Cardiac septum (tissue), 1 donor: ENCODE measurements at regions not wholly inside any gene's neighbourhood (a gene's known extent, or its start where the extent isn't known, plus 50 kb on each side); places are given as distances from the start of the nearest gene placed in this dataset.

Experiments used
- DNase-seq: peaks from one replicate; pipeline ENCODE4 v3.0.0-alpha.2; 2020; ENCODE audit warnings: low spot score
- intact Hi-C: fragments of 100-400 bp; cut with DNase I; formaldehyde crosslinking; loops from one replicate; pipeline ENCODE4 v1.14.0; 2022
- donor health status: DM: no; HTN: no; CAD: no.

- intact Hi-C loops, result no loop called here
Observed at GRCh38 chr12:45582986-45583659, 146.4 kb upstream of the ARID2 start.

GRCh38 chr12:45584336-45584735 is 145.2 kb upstream of the ARID2 start:
- intact Hi-C loops, result no loop called here
- DNase-seq, result no peak

More at GRCh38 chr12:45582986-45583659, 146.4 kb upstream of the ARID2 start:
- no peak for DNase-seq

- no peak for DNase-seq
- intact Hi-C loops, result no loop called here
Observed at GRCh38 chr12:45585522-45586230, 143.8 kb upstream of the ARID2 start.

- intact Hi-C loops, result no loop called here
- DNase-seq, result no peak
Observed at GRCh38 chr12:45586486-45586885, 143.0 kb upstream of the ARID2 start.

GRCh38 chr12:45587012-45587411 is 142.5 kb upstream of the ARID2 start:
- intact Hi-C loops, result no loop called here
- DNase-seq, result no peak

GRCh38 chr12:45587877-45588533 is 141.5 kb upstream of the ARID2 start:
- intact Hi-C loops, result no loop called here
- no peak for DNase-seq

- no peak for DNase-seq
- intact Hi-C loops, result no loop called here
Observed at GRCh38 chr12:45590646-45591045, 138.9 kb upstream of the ARID2 start.

GRCh38 chr12:45591635-45592034 is 137.9 kb upstream of the ARID2 start:
- no peak for DNase-seq
- intact Hi-C loops, result no loop called here

GRCh38 chr12:45596366-45596765 is 133.1 kb upstream of the ARID2 start:
- no peak for DNase-seq
- intact Hi-C loops, result no loop called here

GRCh38 chr12:45598336-45598735 is 131.2 kb upstream of the ARID2 start:
- intact Hi-C loops, result no loop called here
- no peak for DNase-seq

- intact Hi-C loops, result no loop called here
- DNase-seq, result no peak
Observed at GRCh38 chr12:45598761-45599160, 130.7 kb upstream of the ARID2 start.

- DNase-seq, result no peak
- intact Hi-C loops, result no loop called here
Observed at GRCh38 chr12:45599196-45599595, 130.3 kb upstream of the ARID2 start.

GRCh38 chr12:45601390-45601789 is 128.1 kb upstream of the ARID2 start:
- intact Hi-C loops, result no loop called here
- DNase-seq, result no peak

- DNase-seq, result no peak
- intact Hi-C loops, result no loop called here
Observed at GRCh38 chr12:45601888-45602287, 127.6 kb upstream of the ARID2 start.

- no peak for DNase-seq
- intact Hi-C loops, result no loop called here
Observed at GRCh38 chr12:45605624-45606023, 123.9 kb upstream of the ARID2 start.

GRCh38 chr12:45611061-45611460 is 118.4 kb upstream of the ARID2 start:
- DNase-seq, result no peak
- intact Hi-C loops, result no loop called here

- intact Hi-C loops, result no loop called here
- no peak for DNase-seq
Observed at GRCh38 chr12:45611495-45611894, 118.0 kb upstream of the ARID2 start.

- intact Hi-C loops, result no loop called here
- DNase-seq, result no peak
Observed at GRCh38 chr12:45612044-45612794, 117.3 kb upstream of the ARID2 start.

GRCh38 chr12:45613296-45613695 is 116.2 kb upstream of the ARID2 start:
- intact Hi-C loops, result no loop called here
- DNase-seq, result no peak

- intact Hi-C loops, result no loop called here
- DNase-seq, result no peak
Observed at GRCh38 chr12:45613855-45614254, 115.7 kb upstream of the ARID2 start.
